GM12892 (cell line): ENCODE measurements at regions not wholly inside any gene's neighbourhood (a gene's known extent, or its start where the extent isn't known, plus 50 kb on each side); places are given as distances from the start of the nearest gene placed in this dataset.

Experiments
- POLR2A ChIP-seq: IDR thresholded peaks from 2 replicates; pipeline ENCODE4 v1.6.1; 2011; ENCODE audit warnings: low read depth, low read length, control low read depth
- POLR2AphosphoS5 ChIP-seq: IDR thresholded peaks from 2 replicates; pipeline ENCODE4 v1.6.1; 2011; ENCODE audit warnings: low read depth, low read length, control low read depth
- TAF1 ChIP-seq: IDR thresholded peaks from 2 replicates; pipeline ENCODE4 v1.6.1; 2011; ENCODE audit warnings: low read depth, mild to moderate bottlenecking, control low read depth, low read length, borderline replicate concordance

DNA sequence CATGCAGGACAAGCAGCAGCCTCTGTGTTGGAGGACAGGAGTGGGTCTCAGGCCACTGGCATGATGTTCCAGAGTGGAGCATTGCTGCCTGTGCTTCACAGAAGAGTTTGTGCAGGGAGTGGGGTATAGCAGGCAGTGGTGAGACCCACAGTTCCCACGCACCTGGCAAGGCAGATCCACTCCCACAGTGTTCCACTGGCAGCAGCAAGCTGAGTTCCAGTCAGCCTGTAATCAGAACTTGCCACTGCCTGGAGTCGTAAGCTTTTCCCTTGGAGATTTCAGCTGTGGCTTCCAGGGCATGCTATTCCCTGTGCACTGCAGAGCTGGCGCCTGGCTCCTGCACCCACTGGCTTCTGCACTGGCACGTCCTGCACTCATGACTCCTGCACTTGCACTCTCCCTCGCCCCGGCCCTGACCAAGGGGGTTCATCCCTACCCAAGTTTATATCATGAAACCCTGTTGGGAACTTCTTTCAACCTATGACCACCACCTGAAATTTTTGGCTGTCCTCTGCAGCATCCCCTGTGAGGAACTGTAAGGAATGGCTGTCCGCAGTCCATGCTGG is 1144.3 kb downstream of the RAPGEF2 start:
- TF ChIP-seq POLR2A (no peak), POLR2AphosphoS5 (no peak), TAF1 (no peak)
